OCI-LY1 (cell line): ENCODE measurements at regions not wholly inside any gene's neighbourhood (a gene's known extent, or its start where the extent isn't known, plus 50 kb on each side); places are given as distances from the start of the nearest gene placed in this dataset.

Source experiments
- EZH2 ChIP-seq: fragments of 200-600 bp; sonication (generic), shearing (Covaris generic); IDR thresholded peaks from 2 replicates; pipeline ENCODE4 v1.8.0; 2017; ENCODE audit warnings: borderline replicate concordance, mixed run types, mild to moderate bottlenecking, antibody characterized with exemption, low read length, moderate library complexity, mixed read lengths
- TF ChIP-seq, protein P1 (sequence below): fragments of 200-600 bp; sonication (generic), shearing (Covaris generic); IDR thresholded peaks from 2 replicates; pipeline ENCODE4 v1.5.1; 2017; ENCODE audit warnings: mild to moderate bottlenecking, antibody characterized with exemption, low read length, moderate library complexity, mixed read lengths

DNA sequence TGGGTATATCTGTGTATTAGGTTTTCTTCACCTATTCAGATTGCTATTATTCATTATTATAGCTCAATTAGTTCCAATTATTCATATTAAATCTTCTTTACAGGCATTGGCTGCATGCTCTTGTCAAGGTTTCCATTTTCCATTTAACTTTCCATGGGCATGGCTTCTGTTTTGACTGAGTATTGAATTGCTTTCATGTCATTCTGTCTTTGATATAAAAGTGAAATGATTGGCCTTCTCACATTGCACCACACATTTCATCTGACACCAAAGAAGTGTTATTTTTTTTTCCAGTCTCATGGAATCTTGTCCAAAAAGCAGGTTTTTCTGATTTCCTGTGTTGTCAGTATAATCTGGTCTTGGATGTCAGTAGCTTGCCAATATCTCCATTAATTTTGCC is 1244.3 kb downstream of the RAPGEF2 start:
- TF ChIP-seq, protein P1, sequence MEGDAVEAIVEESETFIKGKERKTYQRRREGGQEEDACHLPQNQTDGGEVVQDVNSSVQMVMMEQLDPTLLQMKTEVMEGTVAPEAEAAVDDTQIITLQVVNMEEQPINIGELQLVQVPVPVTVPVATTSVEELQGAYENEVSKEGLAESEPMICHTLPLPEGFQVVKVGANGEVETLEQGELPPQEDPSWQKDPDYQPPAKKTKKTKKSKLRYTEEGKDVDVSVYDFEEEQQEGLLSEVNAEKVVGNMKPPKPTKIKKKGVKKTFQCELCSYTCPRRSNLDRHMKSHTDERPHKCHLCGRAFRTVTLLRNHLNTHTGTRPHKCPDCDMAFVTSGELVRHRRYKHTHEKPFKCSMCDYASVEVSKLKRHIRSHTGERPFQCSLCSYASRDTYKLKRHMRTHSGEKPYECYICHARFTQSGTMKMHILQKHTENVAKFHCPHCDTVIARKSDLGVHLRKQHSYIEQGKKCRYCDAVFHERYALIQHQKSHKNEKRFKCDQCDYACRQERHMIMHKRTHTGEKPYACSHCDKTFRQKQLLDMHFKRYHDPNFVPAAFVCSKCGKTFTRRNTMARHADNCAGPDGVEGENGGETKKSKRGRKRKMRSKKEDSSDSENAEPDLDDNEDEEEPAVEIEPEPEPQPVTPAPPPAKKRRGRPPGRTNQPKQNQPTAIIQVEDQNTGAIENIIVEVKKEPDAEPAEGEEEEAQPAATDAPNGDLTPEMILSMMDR: no peak
- no peak for TF ChIP-seq EZH2
